22Rv1 (cell line): ENCODE measurements at regions not wholly inside any gene's neighbourhood (a gene's known extent, or its start where the extent isn't known, plus 50 kb on each side); places are given as distances from the start of the nearest gene placed in this dataset.
A peak's percentile ranks its signal among the peaks of the same experiment; 100 is the strongest.

ENCODE experiments used
- H3K27ac ChIP-seq: fragments of 450-650 bp; 2 replicates; pipeline ENCODE4 v1.5.1; 2017
- CTCF ChIP-seq: fragments of 450-650 bp; IDR thresholded peaks from 2 replicates; pipeline ENCODE4 v1.5.1; 2017; ENCODE audit warnings: mild to moderate bottlenecking
- ZFX ChIP-seq: fragments of 450-650 bp; IDR thresholded peaks from 2 replicates; pipeline ENCODE4 v1.6.1; 2017; ENCODE audit warnings: antibody characterized with exemption, borderline replicate concordance

- no peak overlapping the region for H3K27ac ChIP-seq
- TF ChIP-seq ZFX (no peak), CTCF (no peak)
Measured at GRCh38 chr3:188025555-188025954, 128.4 kb upstream of the LPP start.

GRCh38 chr3:188026191-188026968 is 127.6 kb upstream of the LPP start:
- TF ChIP-seq ZFX (no peak), CTCF (no peak)
- no peak overlapping the region for H3K27ac ChIP-seq

- no peak overlapping the region for H3K27ac ChIP-seq
- TF ChIP-seq ZFX (no peak), CTCF (no peak)
Measured at GRCh38 chr3:188031121-188031520, 122.8 kb upstream of the LPP start.

DNA sequence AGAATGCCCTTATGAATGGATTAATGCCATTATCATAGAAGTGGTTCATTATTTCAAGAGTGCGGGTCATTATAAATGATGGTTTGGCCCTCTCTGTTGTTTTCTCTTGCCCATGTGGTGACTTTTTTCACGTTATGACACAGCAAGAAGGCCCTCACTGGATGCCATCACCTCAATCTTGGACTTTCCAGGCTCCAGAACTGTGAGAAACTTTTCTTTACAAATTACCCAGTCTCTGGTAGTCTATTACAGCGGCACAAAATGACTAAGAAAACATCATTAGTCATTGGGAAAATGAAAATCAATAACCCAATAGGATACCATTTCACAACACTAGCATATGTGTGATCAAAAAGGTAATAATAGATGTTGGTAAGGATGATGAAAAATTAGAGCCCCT is 119.0 kb upstream of the LPP start:
- TF ChIP-seq CTCF (no peak), ZFX (no peak)
- H3K27ac ChIP-seq = no peak overlapping the region

DNA sequence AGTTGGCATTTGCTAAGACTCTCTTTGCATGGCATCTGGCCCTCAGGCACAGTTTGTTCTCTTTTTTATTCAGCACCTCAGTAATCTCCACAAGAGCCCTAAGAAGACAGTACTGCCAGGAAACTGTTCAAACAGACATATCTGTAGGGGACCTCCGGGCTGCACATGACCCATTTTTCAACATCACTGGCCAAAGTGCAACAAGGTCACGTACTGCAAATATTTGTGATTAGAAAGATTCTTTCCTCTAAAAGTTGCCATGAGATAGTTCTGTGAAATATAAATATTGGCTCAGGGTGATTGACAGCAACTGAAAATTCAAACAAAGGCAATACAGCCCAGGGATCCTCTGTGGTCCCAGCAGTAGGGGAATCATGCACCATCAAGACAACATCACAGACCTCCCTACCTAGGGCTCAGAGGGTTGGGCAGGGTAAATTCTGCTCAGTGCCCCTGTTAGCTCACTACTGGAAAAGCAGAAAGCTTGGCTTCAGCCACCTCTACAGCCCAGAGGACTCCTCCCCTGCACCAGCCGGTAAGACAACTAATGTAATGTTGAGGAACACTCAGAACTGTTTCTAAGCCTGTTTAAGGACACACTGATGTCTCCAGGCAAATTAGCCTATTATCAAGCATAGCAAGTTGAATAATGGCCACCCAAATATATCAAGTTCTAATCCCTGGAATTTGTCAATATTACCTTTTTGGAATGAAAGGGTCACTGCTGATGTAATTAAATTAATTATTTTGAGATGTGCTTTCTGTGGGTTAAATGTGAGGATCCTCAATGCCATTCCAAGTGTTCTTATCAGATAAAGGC is 117.4 kb upstream of the LPP start:
- peak overlapping the region; percentile 49 for H3K27ac ChIP-seq
- TF ChIP-seq CTCF = no peak
- no peak for TF ChIP-seq ZFX

- TF ChIP-seq CTCF = peak; percentile 67
- TF ChIP-seq ZFX = no peak
- H3K27ac ChIP-seq = peak overlapping the region; percentile 49
Measured at GRCh38 chr3:188037195-188037718, 116.7 kb upstream of the LPP start.
